HG03342 (cell line): ENCODE measurements at regions not wholly inside any gene's neighbourhood (a gene's known extent, or its start where the extent isn't known, plus 50 kb on each side); places are given as distances from the start of the nearest gene placed in this dataset.

ENCODE experiments used
- ATAC-seq: cut with Tn5 transposase; IDR thresholded peaks from one replicate; pipeline ENCODE4 v1.9.1; 2021; ENCODE audit warnings: mild to moderate bottlenecking, moderate library complexity; ENCODE audit not compliant: unreplicated experiment

DNA sequence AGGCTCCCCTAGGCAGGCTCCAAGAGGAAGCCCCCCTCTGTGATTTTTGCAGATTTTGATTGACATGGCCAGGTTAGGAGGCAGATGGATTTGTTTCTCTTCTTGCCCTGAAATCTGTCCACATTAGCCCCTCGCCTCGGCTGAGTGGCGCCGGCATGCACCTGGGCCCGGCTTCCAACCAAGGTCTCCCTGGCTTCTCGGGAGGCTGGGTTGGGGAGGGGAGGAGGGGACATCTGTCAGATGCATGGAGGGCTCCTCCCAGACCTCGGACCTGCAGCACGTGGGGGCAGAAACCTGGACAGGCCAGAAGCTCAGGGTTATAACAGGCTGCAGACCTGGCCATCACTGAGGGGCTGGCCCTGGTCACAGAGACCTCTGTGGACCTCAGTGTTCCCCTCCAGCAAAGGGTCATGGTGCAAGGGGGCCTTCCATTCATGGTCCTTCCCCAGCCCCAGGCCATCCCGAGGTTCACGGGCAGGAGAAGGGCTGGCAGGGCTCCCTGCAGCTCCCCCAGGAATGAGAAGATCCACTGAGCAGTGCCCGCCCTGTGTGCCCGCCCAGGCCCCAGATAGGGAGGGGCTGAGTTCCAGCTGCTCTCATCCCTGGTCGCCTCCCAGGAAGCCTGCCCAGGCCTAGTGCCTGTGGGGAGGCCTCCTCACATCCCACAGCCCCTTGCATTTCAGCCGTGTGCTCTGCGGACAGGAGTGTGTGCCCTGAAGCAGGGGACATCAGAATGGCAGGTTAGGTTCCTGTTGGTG, 747.8 kb downstream of the BRD1 start:
- no peak for ATAC-seq

DNA sequence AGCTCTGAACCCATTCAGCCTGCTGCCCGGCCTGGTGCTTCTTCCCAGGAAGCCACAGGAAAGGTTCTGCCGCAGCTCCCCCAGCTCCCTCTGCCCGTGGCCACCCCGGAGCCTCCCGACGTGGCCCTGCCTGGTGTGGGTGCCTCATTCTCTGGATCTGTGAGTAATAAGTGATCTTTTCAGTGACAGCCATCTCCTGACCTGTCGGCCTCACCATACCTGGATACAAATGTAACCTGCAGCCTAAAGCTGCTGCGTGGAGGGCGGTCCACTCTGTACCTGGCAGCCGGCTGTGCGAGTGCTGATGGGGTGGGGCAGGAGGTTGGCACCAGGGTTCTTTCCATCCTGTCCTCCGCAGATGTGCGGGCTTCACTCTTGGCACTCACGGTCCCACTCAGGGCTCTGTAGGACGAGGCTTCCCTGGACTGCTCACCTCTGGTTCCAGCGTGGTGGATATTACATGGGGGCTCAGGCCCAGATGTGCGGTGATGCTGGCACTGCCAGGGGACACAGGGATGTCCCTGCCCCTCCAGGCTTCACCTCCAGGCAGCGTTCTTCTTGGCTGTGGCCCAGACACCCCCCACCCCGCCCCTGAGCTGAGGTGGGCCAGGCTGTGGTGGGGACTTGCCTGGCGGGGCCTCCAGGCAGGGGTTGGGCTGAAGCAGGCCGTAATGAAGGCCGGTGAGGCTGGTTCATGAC, 748.5 kb downstream of the BRD1 start:
- no peak for ATAC-seq

DNA sequence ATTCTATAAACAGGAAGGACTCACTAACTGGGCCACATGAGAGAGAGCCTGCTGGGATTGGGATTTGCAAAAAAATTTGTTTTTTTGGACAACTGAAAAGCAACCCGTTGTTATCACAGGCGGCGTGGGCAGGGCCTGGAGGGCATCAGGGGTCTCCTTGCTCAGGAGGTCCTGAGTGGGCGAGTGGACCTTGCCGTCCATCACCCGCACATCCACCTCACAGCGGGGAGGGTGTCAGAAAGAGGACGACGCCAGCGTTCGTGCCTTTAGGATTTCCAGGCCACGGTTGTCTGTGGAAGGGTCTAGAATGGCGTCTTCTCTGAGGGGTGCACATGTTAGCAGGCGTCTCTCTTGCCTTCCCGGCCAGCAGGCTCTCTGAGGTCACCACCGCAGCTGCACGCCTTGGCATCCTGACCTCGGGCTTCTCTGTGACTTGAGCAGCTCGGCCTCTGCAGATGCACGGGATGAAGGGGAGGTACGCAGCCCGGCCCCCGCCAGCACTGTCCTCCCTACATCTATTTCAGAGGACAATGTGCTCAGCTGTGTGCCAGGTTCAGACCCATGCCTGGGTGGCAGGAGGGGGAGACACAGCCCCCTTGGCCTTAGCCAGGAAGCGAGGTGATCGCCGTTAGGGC, 749.5 kb downstream of the BRD1 start:
- no peak for ATAC-seq

DNA sequence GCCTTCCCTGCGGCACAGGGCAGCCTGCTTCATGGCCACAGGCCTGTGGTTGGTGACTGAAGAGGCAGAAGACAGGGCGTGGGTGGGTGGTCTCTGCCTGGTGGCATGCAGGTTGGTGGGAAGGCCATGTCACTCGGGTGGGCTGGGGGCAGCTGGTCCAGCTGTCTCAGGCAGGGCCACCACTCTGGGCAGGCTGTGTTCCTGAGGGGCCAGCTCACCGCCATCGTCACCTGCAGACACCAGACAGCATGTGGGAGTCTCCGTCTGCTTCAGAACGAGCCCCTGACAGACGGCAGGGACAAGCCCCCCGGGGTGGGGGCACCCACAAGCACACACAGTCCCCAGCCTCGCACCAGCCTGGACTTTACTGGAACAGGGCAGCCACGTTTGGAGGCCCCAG, 750.1 kb downstream of the BRD1 start:
- no peak for ATAC-seq

DNA sequence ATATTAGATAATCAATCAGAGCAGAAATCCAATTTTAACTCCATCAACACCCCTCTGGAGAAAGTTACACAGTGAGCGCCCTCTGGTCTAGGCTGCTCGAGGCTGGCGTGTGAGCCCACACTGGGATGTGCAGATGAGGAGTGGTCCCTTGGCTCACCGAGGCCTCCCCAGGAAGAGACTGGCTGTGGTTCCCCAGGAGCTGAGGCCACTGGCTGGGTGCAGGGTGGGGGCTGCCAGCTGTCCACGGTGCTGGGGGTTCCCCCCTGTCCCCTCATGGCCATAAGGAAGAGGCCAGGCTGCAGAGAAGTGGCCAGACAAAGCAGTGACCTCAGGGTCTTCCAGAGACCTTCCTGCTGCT, 750.7 kb downstream of the BRD1 start:
- ATAC-seq: no peak

DNA sequence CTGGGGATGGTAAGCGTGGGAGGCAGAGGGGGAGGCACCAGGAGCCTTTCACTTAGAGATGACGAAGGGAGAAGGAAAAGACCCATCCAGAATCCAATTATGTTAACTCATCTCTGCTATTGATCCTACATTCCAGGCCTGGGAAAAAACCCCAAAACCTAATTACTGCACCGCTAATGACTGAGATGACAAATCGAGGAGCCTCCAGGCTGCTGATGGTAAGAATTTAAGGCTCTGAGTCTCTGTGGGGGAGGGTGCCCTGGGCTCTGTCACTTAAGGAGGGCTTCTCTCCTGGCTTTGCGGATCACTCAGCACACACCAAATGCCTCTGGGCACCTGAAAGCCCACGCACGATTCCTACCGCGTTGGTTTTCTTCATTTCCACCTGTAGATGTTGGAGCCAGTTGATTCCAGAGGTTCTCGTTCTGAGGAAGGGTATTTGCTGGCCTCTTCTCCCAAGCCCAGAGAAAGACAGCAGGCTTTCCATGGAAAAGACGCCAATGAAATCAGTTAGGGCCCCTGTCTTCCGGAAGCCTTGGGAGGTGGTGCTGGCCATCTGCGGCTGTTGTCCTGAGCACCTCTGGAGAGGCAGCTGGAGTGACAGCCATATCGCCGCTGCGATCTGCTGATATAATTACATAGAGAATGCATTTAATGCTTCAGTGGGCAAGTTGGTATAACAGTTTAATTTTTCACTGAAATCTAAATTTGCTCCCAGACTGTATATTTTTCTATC, 751.2 kb downstream of the BRD1 start:
- no peak for ATAC-seq

DNA sequence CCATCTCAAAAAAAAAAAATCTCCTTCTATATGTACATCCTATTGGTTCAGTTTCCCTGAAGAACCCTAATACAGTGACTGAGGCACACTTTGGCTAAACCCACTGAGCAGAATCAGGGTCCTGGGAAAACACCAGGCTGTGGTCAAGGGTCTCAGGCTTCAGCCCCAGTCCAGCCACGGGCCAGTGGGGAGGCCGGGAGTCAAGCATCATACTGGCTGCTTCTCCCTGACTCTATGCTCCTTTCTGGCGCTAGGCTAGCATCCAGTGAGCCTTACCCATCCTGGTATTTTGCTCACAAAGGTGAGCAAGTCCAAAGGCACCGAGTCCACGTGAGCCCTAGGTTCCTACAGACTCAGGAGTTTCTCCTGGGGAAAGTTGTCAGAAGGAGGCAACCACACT, 752.5 kb downstream of the BRD1 start:
- no peak for ATAC-seq

DNA sequence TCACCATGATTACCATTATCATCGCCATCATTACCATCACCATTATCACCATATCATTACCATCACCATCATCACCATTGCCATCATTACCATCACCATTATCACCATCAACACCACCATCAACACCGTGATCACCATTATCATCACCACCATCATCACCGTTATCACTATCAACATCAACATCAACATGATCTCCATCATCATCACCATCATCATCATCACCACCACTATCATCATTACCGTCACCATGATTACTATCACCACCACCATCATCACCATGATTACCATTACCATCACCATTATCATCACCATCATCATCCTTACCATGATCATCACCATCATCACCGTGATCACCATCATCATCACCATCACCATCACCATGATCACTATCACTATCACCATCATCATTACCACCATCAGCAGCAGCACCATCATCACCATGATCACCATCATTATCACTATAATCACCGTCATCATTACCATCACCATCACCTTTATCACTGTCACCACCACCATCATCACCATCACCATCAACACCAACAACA, 753.7 kb downstream of the BRD1 start:
- ATAC-seq: no peak

DNA sequence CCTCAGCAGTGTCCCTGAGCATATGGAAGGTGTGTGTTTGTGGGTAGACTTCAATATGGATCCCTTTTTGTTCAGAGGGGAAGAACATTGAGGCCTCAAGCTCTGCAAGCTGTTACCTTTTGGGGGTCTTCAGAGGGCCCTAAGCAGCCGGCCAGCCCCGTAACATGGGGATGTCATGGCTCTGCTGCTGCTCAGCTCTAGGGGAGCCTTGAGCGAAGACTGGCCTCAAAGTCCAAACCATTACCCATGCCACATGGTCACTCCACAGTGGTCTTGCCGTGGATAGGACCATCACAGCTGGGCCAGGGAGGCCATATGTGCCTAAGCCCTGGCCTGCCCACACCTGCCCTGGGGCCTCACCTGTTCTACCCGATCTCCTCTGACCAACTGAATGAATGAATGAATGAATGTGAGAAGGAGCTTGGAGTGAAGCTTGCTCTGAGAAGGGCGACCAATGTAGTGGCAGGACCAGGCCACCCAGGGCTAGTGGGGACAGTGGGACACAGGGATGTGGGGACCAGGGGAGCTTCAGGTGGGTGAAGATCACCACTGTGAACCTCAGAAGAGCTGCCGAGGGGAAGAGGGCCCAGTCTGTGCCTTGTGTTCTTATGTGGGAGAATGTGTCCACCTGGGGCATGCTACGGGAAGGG, 754.6 kb downstream of the BRD1 start:
- ATAC-seq: no peak

DNA sequence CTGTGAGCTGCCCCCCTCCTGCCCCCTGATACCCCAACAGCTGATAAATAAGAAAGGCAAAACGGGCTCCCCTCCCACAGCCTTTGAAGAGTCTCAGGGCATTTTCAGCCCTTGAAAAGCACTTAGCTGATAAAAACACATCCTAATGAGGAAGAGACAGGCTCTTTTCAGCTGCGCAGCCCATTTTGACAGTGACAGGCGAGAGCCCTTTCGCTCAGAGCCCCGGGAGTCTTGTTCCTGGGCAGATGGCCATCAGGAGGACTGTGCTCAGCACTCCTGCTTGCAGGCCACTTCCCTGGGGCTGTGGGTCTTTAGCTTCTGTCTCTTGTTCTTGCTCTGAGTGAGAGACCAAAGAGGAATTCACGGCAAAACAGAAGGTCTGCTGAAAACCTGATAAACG, 757.2 kb downstream of the BRD1 start:
- no peak for ATAC-seq

DNA sequence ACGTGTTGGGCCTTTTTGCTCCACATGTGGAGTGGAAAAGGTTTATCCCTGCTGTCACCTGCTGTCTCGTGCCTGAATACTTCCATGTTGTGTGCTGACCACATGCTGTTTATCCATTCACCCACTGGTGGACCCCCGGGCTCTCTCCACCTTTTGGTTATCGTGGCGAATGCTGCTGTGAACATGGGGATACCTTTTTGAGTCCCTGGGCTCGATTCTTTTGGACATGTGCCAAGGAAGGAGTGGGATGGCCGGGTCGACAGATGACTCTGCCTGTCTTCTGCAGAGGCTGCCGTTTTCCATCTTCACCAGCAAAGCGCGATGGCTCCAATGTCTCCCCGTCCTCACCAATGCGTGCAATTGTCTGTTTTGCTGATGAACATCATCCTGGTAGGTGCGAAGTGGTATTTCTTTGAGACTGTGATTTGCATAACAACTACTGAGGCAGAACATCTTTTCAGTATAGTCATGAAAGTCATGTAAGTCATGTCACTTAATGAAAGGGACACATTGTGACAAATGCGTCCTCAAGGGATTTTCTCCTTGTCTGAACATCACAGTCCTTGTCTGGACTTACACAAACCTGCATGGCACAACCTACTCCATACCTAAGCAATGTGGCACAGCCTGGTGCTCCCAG, 758.7 kb downstream of the BRD1 start:
- ATAC-seq: no peak

DNA sequence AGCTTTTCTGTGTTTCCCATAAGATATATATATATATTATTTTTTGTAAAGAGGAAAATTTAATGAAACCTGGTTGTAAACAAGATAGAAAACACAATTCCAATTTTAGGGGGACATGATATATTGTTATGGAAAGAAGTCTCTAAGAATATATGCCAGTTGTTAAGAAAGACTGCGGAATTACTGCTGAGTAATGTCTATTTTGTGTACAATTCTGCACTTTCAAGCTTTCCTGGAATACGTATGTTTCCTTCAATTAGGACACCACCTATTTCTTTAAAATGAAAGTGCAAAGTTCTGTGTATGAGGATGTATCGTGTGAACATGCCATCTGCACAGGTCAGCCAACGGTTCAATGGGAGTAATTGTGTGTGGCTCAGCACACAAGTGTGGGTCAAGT, 760.2 kb downstream of the BRD1 start:
- ATAC-seq: no peak

DNA sequence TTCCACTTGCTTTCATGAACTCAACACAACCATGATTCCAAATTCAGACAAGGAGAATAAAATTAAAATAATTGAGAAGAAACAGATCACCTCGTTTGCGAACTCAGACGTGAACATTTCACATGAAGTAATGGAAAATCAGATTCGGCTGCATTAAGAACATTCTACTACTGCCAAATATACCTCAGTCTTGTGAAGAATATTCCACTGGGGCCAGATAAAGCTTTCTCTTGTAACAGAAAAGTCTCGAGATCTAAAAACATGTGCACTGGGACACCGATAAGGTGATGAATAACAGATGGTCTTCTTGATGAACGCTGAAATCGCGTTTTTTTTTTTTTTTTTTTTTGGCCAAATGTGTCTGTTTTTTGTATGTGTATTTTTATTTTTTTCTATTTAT, 761.1 kb downstream of the BRD1 start:
- ATAC-seq: no peak

DNA sequence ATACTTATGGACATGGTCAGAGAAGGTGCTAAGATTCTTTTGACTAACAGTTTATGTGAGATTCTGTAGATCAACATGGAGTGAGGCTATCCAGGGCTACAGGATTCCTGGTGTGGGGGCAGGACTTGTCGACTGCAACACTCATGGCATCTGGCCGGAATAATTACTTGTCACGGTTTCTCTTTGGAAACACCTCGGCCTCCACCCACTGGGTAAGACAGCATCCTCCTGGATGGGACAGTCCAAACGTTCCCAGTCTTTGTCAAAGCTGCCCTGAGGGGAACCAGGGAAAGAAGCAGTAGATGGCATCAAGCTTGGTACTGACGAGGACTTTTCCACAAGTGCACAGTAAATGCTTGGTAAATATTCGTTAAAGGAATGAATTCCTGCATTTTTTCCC, 762.8 kb downstream of the BRD1 start:
- no peak for ATAC-seq

DNA sequence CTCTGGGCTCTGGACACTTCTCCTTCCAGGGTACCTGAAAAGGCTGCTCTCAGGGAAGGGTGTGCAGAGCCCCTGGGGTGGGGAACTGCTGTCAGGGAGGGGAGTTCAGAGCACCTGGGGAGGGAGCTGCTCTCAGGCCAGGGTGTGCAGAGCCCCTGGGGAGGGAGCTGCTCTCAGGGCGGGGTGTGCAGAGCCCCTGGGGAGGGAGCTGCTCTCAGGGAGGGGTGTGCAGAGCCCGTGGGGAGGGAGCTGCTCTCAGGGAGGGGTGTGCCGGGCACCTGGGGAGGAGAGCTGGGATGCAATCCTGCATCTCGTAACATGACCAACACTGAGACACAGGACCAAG, 764.2 kb downstream of the BRD1 start:
- no peak for ATAC-seq

DNA sequence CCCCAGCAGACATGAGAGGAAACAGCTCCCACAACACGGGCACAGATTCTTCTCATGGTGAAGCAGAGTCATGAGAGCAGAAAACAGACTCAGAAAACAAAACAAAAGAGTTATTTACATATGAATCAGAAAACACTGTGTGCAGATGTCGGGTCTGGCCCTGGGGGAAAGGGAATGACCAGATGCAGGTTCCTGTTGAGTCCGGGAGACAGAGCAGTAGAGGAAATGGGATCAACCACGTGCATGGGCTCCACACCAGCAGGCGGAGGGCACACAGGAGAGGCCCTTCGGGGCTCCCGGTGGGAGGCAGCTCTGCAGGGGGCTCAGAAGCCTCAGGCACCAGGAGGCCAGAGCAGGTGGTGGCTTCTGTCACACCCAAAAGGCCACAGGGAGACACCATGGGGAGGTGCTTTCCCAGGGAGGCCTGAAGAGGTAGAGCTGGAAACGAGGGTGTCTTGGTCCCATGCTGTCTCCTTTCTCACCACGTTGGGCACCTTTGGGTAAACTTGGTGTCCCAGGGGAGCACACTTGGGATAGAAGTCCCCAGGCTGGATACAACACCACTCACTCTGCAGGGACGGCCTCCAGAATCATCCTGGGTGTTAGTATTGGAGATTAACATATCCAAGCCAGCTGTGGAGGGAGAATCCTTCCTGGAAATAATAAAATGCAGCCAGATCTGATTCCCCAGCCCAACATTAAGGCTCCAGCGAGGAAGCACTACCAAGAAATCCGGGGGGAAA, 764.7 kb downstream of the BRD1 start:
- no peak for ATAC-seq

DNA sequence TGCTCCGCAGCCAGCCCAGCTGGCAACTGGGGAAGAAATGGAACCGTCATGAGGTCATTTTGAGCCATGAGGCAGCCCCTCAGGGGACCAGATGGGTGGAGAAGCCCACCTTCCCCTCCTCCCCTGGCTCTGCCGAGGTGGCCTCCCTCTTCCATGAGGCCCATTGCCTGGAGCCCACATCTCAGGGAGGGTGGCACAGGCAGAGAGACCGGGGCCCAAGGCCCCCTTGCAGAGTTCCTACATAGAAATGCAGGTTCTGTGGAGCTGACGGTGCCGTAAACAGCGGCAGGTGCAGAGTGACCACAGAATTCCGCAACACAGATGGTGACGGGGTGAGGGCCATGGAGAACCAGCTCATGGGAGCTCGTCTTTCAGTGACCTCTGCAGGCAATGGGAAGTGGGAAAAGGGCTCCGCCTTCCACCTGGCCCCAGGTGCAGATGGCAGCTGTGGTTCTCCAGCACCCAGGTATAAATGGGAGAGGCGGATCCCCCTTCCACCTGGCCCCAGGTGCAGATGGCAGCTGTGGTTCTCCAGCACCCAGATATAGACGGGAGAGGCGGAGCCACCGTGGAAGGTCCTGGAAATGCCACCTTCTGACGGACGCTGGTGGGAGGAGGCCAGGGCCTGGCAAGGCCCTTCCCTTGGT, 765.4 kb downstream of the BRD1 start:
- ATAC-seq: no peak

DNA sequence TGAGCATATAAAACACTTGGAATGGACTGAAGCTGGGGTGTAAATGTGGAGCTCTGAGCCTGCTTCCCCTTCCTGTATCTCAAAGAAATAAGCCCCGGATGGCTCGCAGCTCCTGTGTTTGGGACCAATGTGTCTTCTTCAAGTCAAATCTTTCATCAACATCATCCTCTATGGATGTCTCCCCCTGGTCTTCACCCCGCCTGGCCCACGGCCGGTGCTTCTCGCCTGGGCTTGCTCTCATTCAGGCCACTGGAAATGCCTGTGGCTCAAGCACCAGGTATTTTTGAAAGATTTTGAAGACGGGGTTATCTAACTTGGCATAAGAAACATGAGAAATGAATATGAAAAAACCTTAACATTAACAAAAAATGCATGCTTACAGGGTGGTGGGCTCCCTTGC, 769.8 kb downstream of the BRD1 start:
- ATAC-seq: no peak

DNA sequence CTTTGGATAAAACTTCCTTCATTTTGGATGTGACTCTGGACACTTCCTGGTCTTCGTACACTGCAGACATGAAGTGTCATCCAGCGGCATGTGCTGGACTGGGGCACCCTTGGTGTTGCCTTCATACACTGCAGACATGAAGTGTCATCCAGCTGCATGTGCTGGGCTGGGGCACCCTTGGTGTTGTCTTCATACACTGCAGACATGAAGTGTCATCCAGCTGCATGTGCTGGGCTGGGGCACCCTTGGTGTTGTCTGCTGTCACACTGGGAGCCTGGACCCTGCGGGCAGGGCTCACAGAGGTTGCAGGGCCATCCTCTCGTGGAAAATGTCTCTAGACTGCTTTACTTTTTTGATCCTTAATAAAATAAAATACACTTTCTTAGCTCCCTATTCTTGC, 771.4 kb downstream of the BRD1 start:
- no peak for ATAC-seq
